LNCaP clone FGC (cell line): ENCODE measurements at regions not wholly inside any gene's neighbourhood (a gene's known extent, or its start where the extent isn't known, plus 50 kb on each side); places are given as distances from the start of the nearest gene placed in this dataset.

Experiments used
- DNase-seq: peaks from one replicate; pipeline ENCODE4 v3.0.0-alpha.2; 2011; ENCODE audit warnings: low read depth
- H3K4me3 ChIP-seq: 2 replicates; pipeline ENCODE4 v1.5.1; 2011; ENCODE audit warnings: mild to moderate bottlenecking, low read depth, low read length, control low read depth
- TF ChIP-seq, protein P1 (sequence below): IDR thresholded peaks from 2 replicates; pipeline ENCODE4 v1.5.1; 2012; ENCODE audit warnings: mild to moderate bottlenecking; ENCODE audit not compliant: control insufficient read depth, insufficient read depth; ENCODE audit errors: extremely low read depth

DNA sequence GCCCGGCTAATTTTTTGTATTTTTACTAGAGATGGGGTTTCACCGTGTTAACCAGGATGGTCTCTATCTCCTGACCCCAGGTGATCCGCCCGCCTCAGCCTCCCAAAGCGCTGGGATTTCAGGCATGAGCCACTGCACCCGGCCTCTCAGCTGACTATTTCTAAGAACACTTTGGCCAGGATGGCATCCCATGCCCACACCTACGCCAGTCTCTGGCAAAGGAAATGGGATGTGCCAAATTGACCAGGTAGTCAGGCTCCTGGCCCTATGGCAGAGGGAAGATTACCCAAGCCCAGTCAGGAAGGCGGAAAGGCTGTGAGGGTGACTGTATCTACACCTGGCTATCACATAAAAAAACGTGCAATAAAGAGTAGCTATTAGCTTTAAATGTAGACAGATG is 94.1 kb upstream of the DUSP5 start:
- H3K4me3 ChIP-seq, result no peak overlapping the region
- DNase-seq, result no peak
- TF ChIP-seq, protein P1, sequence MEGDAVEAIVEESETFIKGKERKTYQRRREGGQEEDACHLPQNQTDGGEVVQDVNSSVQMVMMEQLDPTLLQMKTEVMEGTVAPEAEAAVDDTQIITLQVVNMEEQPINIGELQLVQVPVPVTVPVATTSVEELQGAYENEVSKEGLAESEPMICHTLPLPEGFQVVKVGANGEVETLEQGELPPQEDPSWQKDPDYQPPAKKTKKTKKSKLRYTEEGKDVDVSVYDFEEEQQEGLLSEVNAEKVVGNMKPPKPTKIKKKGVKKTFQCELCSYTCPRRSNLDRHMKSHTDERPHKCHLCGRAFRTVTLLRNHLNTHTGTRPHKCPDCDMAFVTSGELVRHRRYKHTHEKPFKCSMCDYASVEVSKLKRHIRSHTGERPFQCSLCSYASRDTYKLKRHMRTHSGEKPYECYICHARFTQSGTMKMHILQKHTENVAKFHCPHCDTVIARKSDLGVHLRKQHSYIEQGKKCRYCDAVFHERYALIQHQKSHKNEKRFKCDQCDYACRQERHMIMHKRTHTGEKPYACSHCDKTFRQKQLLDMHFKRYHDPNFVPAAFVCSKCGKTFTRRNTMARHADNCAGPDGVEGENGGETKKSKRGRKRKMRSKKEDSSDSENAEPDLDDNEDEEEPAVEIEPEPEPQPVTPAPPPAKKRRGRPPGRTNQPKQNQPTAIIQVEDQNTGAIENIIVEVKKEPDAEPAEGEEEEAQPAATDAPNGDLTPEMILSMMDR, result no peak

DNA sequence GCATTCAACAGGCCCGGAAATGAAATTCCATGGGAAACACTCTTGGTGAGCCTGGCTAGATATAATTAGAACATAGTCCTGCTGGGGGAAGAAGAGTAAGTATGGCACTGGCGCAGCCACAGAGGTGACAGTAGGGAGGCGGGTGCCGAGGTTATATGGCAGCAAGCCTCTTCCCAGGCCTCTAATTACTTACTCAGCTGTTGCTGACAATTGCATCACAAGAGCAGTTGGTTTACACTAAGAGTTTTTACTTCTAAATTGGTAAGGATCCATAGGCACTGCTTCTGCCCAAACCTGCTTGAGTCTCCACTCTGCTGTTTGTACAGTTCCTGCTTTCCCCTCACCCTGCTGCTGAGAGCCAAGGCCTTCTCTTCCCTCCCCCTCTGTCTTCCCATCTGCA is 93.3 kb upstream of the DUSP5 start:
- DNase-seq, result no peak

DNA sequence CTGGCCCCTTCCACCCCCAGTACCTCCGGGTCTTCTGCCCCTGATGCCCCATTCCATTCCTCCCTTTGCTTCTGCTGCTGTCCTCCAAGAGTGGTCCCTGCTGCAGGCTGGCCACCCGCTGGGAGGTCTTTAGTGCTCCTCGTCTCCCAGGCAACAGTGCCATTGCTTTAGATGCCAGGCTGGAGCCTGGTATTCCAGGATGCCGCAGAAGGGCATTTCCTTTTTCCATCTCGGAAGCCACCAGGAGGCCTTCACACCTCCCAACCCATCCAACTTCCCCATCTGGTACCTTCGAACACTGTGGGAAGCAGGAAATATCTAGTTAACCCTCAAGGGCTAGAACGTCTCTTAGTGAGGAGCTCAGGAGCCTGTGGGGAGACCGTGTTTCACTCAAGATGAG is 92.9 kb upstream of the DUSP5 start:
- DNase-seq, result no peak
- no peak overlapping the region for H3K4me3 ChIP-seq
- TF ChIP-seq, protein P1, result no peak

More for the DNA sequence above, 93.3 kb upstream of the DUSP5 start:
- TF ChIP-seq, protein P1, result no peak
- H3K4me3 ChIP-seq, result no peak overlapping the region

DNA sequence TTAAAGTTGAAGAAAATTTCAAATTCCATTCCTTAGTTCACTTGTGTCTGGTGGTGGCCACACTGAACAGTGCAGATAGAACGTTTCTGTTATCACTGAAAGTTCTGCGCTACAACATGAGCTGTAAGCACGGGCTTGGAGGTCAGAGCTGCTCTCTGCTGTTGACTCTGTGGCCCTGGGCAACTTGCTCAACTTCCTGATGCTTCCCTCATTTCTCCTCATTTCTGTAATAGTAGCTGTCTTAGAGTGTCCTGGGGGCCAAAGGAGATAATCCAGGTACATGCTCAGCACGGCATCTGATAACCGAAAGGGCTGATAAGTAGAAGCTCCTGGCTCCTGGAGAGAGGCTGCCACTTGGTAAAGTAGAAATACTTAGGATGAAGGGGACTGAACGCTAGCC is 92.3 kb upstream of the DUSP5 start:
- H3K4me3 ChIP-seq, result no peak overlapping the region
- TF ChIP-seq, protein P1, result no peak
- DNase-seq, result no peak

DNA sequence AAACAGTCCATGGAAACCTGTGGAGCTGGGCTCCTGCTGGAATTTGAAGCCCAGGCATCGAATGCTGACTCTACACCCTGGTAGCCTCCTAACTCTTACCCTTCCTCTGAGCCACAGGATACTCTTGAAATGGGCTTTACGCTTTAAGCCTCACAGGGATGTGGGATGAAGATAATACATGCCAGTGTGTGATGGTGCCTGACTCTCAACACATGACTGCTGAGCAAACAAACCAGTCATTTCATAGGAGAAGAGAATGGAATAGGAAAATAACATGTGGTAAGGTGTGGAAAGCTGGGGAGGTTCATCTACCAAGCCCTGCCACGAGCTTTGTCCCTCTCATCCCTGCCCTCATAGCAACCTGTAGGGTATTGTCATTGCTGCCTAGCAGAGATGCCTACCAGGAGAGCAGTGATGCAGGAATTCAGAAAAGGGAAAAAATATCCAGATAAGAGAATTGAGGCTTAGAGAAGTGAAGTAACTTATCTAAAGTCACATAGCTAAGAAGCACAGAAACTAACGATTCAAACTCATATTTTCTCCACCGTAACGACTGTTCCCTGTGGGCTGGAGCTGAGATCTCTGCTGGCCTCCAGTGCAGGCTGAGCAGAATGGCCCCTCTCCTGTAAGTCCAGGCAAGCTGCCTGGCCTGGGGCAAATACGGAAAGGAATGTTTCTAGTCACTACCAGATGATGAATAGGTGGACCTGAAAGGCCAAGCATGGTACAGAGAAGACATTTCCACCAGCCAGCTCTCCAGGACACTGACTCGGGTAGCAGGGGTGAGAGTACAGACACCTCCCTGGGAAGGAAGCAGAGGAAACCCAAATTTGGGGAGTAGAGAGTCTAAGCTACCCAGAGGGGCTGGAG is 90.2 kb upstream of the DUSP5 start:
- TF ChIP-seq, protein P1, result no peak
- DNase-seq, result no peak
- H3K4me3 ChIP-seq, result no peak overlapping the region

DNA sequence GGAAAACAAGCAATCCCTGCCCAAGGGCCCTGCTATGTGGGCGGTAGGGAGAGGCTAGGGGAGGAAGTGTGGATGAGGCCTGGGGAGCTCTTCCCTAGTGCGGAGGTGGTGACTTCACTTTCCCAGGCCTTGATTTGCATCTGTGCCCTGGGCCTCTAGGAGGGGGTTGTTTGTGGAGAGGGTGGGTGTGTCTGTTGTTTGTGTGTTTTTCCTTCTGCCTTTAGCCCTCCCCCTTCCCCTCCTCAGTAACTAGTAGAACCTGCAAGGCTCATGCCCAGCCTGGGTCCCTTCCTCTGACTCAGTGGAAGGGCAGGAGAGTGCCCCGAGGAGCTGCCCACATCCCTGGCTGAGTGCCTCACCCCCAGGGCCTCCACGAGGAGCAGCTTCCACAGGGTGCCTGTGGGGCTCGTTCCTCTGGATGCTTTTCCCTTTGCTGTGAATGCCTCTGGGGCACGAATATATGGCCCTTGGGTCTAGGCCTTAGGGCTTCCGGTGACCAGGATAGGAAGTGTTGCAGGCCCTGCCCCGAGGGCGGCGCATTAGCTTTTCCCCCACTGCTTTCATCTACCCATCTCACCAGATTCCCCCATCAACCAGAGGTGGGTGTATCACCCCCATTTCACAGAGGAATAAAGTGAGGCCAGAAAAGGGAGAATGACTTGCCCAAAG is 89.4 kb upstream of the DUSP5 start:
- TF ChIP-seq, protein P1, result no peak
- no peak for DNase-seq
- H3K4me3 ChIP-seq, result no peak overlapping the region
